Renal cortex interstitium (tissue), 11 donors: ENCODE measurements at regions not wholly inside any gene's neighbourhood (a gene's known extent, or its start where the extent isn't known, plus 50 kb on each side); places are given as distances from the start of the nearest gene placed in this dataset.
"Not testable (repeated sequence)": the region's sequence is repeated elsewhere in the genome, so short reads cannot be mapped to it uniquely, and the experiment has no call there.

Experiments
- DNase-seq, 11 donors: peaks; one replicate each; pipeline ENCODE4 v3.0.0-alpha.2; 2013; ENCODE audit warnings: low read depth in 9 of 11, low spot score in 4 of 11; ENCODE audit errors: extremely low read depth in 1 of 11

GRCh38 chr12:125332900-125333299 lies 267.7 kb downstream of the AACS start:
- DNase-seq = no peak

DNA sequence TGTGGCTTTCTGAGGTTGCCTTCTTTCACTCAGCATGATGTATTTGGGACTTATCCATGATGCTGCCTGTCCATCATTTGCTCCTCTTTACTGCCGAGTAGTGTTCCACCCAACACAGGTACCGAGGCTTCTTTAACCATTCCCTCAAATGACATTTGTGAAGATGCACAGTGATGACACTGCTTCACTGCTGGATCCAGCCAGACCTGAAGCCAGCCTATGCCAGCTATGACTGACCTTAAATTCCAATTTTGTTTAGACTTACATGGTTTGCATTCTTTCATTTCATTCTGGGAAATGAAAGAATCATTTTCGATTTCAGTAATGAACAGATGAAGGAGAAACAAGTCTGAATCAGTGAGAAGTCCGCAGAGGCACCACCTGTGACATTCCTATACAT lies 271.0 kb downstream of the AACS start:
- no peak for DNase-seq

DNA sequence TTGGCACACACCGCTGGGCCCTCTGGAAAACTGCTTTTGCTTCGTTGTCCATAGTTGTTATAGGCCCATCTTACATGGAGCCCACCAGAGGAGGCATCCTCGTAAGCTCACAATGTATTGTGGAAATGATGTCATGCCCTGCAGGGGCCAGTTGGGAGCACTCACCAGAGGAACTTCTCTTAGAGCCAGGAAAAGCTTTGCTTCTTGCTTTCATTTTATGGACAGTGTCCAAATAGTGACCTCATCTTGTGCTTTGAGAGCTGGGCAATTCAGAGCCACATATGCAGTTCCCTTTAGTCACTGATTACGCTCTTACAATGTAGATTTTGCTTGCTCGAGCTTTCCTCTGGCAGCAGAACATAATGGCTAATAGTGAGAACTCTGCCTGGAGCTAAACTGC lies 275.6 kb downstream of the AACS start:
- peak in 8 of 11 donors; percentile 9 to 43 (median 23) for DNase-seq

GRCh38 chr12:125341422-125341821 lies 276.2 kb downstream of the AACS start:
- no peak for DNase-seq

DNA sequence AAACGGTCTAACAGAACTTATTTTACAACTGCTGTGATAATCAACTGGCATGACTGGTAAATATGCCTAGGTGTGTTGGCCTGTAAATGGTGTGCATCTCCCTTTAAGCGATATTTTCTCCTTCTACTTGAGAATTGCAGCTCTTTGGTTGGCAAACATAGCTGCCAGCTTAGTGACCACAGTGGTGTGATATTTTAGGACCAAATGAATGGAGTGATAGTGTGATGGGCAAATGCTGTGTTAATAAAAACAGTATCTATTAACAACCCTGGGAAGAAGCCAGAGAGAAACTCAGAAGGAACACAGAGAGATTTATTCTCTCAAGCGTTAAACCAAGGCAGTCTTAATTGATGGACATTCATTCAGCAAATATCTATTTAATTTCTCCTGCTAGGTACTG lies 278.4 kb downstream of the AACS start:
- DNase-seq = no peak

GRCh38 chr12:125346362-125346761 lies 281.1 kb downstream of the AACS start:
- no peak for DNase-seq

GRCh38 chr12:125351788-125352187 lies 286.6 kb downstream of the AACS start:
- DNase-seq = no peak

DNA sequence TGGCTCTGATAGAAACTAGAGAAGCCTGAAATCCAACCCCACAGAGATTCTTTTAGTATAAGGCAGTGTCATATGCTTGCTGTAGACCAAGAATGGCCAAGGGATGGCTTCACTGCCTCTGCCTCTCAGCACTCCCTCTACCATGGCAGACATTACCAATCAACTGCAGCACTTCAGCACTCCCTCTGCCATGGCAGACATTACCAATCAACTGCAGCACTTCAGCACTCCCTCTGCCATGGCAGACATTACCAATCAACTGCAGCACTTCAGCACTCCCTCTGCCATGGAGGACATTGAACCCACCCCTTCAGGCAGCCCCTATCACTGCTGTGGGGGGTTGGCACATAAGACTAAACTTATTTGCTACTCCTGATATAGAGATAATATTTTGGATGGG lies 287.8 kb downstream of the AACS start:
- not testable (repeated sequence) for DNase-seq

GRCh38 chr12:125353871-125354270 lies 288.6 kb downstream of the AACS start:
- no peak for DNase-seq

GRCh38 chr12:125355614-125356013 lies 290.4 kb downstream of the AACS start:
- no peak for DNase-seq

- DNase-seq = no peak
These were observed 290.9 kb downstream of the AACS start for GRCh38 chr12:125356111-125356510.

DNA sequence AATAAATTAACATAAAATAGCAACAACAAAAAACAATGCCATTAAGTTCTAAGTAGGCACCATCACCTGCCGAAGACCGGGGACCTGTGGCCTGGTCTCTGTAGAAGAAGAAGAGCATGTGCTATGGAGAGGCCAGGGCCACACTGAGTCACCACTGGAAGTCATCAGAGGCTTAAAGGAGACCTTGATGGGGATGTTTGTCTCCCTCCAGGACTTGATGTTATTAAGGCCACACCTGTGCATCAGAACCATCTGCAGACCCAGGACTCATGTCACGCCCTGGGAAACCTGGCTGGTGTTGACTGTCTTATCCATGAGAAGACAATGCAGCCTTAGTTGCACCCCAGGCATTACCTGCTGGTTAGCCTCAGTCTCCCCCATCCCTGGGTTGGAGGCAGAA lies 292.3 kb downstream of the AACS start:
- no peak for DNase-seq

GRCh38 chr12:125360540-125360939 lies 295.3 kb downstream of the AACS start:
- DNase-seq = no peak

GRCh38 chr12:125371033-125371432 lies 305.8 kb downstream of the AACS start:
- DNase-seq = no peak

DNA sequence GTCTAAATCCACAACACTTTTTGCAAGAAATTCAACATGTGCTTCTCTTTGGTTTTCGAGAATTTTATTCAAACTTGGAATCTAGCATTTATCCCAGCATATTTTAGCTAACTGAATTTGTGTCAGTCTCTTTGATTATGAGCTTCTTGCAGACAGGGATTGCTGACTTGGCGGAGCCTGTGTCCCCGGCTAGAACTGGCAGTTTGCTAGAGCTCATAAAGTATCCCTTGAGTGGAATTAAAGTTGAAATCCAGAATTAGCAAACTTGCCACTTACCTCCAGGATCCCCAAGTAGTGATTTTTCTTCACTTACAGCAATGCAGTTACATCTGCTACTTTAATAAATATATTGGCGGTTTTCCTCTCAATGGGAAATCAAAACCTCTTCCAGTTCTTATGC lies 306.9 kb downstream of the AACS start:
- no peak for DNase-seq

DNA sequence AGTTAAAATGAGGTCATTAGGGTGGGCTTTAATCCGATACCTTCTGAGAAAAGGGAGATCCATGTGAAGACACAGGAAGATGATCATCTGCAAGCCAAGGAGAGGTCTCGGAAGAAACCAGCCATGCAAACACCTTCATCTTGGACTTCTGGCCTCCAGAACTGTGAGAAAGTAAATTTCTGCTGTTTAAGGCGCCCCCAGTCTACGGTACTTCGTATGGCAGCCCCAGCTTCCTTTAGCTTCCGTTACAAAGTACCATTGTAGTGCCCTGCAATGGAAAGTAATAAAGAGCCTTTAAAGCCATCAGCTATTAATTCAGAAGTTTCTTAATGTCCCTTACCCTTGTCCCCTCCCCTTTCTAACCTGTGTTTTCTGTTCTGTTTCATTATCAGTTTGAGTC lies 308.1 kb downstream of the AACS start:
- DNase-seq = no peak

DNA sequence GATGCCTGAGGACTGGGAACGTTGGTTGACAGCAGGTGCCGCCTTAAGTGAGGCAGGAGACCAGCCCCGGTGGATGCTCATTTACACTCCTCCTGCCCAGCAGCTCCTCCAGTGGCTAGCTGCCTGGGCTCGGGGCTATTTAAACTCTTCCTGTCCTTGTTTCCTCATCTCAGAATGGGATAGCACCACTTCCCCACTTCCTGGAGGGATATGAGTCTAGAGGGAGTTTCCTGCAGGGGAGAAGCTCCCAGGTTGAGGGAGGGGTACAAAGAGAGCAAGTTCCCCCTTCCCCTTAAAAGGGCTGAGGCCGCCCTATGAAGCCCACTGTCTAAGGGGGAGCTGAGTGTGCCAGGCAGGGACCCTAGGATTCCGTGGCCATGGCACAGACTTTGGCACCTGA lies 311.2 kb downstream of the AACS start:
- no peak for DNase-seq

DNA sequence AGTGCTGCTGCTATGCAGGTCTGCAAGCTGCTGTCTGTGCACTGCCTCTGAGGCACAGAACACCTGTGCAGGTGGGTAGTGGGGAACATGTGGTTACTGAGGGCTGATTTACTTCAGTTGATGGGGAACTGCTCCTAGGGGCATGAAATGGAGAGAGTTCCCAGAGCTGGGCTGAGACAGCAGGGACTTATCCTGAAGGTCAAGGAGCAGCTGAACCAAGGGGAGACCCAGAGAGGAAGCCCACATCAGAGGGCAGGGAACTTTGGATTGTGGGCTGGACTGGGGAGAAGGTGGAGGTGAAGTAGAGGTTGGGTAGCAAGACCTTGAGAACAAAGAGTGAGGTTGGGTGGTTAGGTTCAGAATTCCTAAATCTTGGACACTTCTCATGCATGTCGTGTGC lies 311.9 kb downstream of the AACS start:
- no peak for DNase-seq

- DNase-seq = peak in 4 of 11 donors; percentile 2 to 6 (median 4)
These were observed 316.1 kb downstream of the AACS start for GRCh38 chr12:125381373-125381772.

DNA sequence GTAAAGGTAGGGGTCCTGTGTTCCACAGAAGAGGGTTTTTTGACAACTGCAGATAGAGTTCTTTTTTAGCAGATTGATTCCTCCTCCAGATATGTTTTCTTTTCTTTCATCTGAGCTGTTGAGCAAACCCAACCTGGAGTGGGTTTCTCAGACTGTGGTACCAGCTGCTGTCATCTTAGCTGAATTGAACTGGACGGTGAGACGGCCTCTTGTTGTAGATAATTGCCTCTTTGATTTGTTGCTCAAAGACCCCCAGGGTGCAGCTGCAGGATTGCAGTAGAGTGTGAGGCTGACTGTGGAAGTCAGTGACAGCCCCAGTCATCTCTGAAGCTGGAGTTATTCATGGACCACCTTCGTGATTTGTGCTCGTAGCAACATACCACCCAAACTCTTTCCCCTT lies 317.7 kb downstream of the AACS start:
- no peak for DNase-seq

GRCh38 chr12:125386652-125387051 lies 321.4 kb downstream of the AACS start:
- DNase-seq = no peak

DNA sequence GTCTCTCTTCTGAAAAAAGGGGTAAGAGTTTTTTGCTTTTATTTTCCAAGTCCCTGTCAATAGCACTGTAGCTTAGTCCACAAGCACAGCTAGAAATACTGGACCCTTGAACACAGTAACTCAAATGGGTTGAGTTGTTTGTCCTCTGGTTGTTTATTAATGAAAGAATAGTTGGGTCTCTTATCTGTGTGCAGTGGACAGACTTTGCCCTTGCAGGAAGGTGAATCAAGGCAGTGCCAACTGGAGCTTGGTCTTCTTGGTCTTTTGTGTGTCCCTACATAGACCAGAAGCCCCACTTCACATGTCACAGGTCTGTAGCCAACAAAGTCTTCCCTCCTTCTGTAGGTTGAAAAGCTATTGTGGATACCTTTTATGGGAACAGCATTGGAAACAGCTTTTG lies 322.0 kb downstream of the AACS start:
- DNase-seq = no peak
